DMS53 treated with DMSO at 0.1 percent for 48 hours (cell line): ENCODE measurements at regions not wholly inside any gene's neighbourhood (a gene's known extent, or its start where the extent isn't known, plus 50 kb on each side); places are given as distances from the start of the nearest gene placed in this dataset.

Source experiments
- DNase-seq: peaks from one replicate; lab custom pipeline; 2025; ENCODE audit not compliant: unreplicated experiment; lab: John Stamatoyannopoulos, UW

GRCh38 chr1:47551971-47552528, 114.2 kb downstream of the FOXD2 start:
- no peak for DNase-seq

GRCh38 chr1:47554082-47554481, 116.2 kb downstream of the FOXD2 start:
- no peak for DNase-seq

GRCh38 chr1:47554901-47555300, 117.1 kb downstream of the FOXD2 start:
- DNase-seq = no peak

DNA sequence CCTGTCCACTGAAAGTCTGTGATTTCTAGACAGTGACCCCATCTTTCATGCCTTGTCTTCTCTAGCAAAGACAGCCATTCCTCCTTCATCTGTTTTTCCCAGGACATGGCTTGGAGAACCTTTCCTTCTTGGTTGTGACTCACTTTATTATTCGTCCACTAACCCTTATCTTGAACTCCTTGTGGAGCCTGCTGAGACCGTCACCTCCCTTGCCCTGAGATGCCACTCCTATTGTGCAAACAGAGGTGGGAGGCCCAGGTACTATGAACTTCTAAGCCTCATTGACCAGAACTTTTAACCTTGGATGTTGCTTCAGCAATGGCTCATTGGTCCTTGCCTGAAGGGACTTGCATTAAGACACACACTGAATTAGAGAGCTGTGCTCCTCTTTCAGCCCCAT, 117.5 kb downstream of the FOXD2 start:
- DNase-seq = no peak

DNA sequence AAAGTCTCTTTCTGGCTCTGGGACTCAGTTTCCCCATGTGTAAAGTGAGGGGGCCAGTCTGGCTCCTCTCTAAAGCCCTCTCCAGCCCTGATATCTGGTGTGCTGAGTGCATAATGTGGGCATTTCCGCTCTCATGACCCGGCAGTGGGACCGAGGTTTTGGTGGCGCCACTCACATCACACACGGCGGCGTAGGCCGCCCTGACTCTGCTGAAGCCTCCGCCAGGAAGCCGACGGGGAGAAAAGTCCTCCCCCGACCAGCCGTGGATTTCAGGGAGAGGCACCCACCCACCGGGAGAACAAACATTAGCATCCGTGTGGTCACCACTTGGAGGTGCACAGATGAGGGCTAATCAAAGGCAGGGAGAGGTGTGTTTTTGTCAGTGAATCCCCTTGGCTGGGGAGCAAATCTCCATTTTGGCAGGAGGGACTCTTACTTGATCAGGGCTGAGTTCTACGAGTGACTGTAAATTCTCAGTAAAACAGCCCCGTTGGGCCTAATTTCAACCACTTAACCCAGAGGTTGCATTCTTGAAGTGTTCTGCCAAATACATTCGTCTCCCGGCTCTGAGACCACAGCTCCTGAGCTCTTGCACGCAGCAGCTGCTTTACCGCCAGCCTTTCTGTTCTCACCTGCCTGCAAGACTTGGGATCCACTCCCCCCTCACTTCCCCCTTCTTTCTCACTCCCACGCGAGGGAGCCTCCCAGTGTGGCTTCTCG, 118.2 kb downstream of the FOXD2 start:
- DNase-seq = no peak

GRCh38 chr1:47557066-47557465, 119.2 kb downstream of the FOXD2 start:
- DNase-seq = no peak

DNA sequence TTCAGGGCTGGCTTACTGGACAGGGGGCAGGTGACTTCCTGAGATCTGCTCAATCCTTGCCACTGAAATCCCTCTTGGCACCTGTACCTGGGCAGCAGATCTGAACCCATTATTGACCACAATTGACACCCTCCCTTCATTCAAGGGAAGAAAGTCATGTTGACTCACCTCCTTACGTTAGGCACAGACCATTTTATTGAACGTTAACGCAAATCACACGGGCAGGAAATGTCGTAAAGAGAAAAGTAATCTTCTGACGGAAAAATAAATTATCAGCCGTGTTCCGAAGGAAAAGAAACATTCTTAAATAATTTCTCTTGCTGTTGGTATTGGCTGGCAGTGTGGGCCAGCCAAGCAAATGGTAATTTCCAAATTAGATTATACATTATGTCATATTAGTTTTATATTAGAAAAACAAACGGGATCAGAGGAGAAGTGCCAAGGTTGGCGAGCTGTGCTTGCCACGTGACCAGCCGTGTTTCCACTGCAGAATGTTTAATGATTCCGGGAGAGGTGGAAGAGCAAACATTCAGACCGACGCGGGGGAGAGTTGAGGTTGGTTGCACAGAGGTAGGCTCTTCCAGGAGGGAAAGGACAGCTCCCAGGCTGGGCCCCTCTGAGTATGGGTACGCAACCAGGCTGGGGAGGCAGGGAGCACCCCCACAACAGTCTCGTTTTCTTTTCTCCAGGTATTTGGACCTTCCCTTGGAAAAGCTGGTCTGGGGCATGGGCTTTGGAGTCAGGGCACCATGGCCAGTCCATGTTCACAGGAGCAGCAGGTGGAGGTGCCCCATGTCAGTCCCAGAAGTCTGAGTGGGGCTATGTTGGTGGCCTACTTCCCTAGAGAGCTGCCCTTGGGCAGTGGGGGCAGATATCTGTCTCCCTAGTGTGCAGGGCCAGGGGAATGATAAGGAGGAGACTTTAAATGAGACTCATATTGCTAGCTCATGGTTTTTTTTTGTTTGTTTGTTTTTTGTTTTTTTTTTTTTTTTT, 121.1 kb downstream of the FOXD2 start:
- DNase-seq = peak; percentile 65

- DNase-seq = no peak
Observed at GRCh38 chr1:47559944-47560695, 122.3 kb downstream of the FOXD2 start.

GRCh38 chr1:47561523-47562007, 123.7 kb downstream of the FOXD2 start:
- DNase-seq = no peak

GRCh38 chr1:47562147-47562546, 124.3 kb downstream of the FOXD2 start:
- DNase-seq = no peak

GRCh38 chr1:47562799-47563198, 125.0 kb downstream of the FOXD2 start:
- DNase-seq = no peak

DNA sequence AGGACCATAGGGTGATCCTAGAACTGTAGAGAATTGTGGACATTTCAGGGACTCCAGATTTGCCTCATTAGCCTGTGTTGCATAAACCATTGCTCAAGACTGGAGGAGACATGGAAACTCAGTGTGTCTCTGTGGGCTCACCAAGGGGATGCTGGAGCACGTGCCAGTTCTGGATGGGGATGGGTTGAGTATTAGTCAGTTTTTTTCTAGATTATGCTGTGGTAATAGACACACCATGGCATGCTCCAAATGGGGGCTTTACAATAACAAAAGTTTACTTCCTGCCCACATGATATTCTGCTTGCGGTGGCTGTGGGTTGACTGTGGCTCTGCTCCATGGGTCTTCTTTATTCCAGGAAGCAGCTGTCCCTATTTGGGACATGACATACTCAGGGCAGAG, 125.4 kb downstream of the FOXD2 start:
- DNase-seq = no peak

DNA sequence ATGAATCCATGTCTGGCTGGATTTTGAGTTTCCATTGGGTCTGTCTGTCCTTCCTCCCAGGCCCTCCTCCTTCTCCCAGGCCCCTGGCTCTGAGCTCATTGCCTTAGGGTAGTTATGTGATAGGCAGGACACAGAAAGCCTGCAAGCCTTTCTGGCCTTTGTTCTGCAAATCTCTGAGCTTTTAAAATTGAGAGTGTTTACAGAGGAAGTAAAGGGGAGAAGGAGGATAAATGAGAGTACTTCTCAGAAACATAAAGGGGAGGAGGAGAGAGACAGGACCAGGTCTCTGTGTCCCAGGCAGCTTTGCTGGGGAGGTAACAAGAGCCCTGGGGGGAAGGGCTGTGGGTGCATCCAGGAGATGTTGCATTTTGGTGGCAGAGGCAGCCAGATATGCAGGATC, 126.7 kb downstream of the FOXD2 start:
- DNase-seq = no peak

DNA sequence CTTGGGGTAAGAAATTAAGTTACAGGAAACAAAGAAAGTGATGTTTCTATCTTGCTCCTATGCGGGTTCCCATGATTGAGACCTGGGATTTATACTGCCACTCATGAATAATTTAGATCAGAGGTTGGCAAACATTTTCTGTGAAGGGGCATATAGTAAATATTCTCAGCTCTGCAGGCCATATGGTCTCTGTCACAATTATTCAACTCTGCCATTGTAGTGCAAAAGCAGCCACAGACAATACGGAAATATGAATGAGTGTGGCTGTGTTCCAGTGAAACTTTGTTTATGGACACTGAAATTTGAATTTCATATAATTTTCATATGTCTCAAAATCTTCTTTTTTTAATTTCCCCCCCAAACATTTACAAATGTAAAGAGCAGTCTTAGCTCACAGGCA, 127.2 kb downstream of the FOXD2 start:
- no peak for DNase-seq

GRCh38 chr1:47565676-47566075, 127.8 kb downstream of the FOXD2 start:
- DNase-seq = no peak

GRCh38 chr1:47568763-47569162, 130.9 kb downstream of the FOXD2 start:
- no peak for DNase-seq

DNA sequence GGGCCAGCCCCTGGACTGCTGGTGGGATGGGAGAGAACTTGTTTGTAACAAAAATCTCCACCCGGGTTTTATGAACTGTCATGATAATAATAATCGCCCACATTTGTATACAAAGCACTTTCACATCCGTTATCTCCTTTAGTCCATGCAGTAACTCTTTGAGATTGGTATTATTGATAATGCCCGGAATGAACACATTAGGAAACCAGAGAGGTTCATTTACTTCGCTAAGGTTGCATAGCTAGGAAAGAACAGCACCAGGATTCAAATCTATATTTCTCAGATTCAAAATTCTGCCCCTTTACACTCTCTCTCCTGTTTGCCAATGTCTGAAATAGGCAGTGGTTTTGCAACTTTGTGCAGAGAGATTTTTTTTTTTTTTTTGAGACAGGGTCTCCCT, 131.4 kb downstream of the FOXD2 start:
- DNase-seq = no peak

DNA sequence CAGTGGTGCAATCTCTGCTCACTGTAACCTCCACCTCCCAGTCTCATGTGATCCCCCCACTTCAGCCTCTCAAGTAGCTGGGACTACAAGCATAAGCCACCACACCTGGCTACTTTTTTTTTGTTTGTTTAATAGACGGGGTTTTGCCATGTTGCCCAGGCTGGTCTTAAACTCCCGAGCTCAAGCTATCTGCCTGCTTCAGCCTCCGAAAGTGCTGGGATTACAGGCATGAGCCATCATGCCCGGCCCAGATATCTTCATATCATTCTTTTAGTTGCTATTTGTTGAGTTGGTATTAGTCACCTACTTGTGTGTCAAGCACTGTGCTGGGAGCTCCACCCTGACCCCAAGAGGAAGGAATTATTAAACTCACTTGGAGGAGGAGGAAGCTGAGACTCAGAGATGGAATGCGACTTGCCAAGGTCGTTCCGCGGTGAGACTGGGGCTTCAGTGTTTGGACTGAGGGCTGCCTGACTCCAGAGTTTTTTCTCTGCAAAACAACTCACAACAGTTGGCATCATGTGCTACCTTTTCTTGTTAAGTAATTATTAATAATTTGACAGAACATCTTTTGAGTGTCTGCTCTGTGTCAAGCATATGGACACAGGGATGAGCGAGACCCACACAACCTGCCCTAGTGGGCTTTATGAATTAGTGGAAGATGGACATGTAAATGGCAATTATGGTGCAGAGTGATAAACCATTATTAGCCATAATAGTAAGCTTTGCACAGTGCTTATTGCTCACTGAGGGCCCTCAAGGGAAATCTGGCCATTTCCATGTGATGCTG, 132.0 kb downstream of the FOXD2 start:
- DNase-seq = peak; percentile 80

DNA sequence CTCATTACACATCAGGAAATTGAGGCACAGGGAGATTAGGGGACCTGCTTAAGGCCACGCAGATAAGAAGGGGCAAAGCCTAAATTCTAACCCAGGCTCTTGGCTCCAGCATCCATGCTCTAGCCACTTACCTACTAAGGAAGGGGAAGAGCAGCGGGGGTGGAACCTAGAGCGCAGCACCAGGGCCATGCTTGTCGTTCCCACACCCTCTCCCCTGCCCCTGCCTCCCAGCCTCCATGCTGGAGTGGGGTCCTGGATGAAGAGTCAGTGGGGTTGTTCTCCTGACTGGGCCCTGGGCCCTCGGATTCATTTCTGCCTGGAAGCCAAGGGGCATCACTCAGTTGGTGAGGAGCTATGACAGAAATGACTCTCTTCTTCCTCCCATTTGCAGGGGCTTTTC, 133.3 kb downstream of the FOXD2 start:
- DNase-seq = no peak

- no peak for DNase-seq
Observed at GRCh38 chr1:47571952-47572351, 134.1 kb downstream of the FOXD2 start.
